Left ventricle myocardium inferior (tissue), 1 donor: ENCODE measurements at regions not wholly inside any gene's neighbourhood (a gene's known extent, or its start where the extent isn't known, plus 50 kb on each side); places are given as distances from the start of the nearest gene placed in this dataset.

Source experiments
- DNase-seq: peaks from one replicate; pipeline ENCODE4 v3.0.0-alpha.2; 2020
- H3K27ac ChIP-seq: fragments of 200-600 bp; replicated peaks from 2 replicates; pipeline ENCODE4 v1.8.0; 2021
- H3K27me3 ChIP-seq: fragments of 200-600 bp; 2 replicates; pipeline ENCODE4 v1.8.0; 2021; ENCODE audit warnings: low read depth
- H3K36me3 ChIP-seq: fragments of 200-600 bp; 2 replicates; pipeline ENCODE4 v1.8.0; 2021
- H3K4me1 ChIP-seq: fragments of 200-600 bp; 2 replicates; pipeline ENCODE4 v1.8.0; 2021
- H3K4me3 ChIP-seq: fragments of 200-600 bp; 2 replicates; pipeline ENCODE4 v1.8.0; 2021; ENCODE audit warnings: mild to moderate bottlenecking, moderate library complexity
- H3K9me3 ChIP-seq: fragments of 200-600 bp; replicated peaks from 2 replicates; pipeline ENCODE4 v1.8.0; 2021
- CTCF ChIP-seq: fragments of 200-600 bp; IDR thresholded peaks from 2 replicates; pipeline ENCODE4 v1.8.0; 2021; ENCODE audit warnings: antibody characterized with exemption, mild to moderate bottlenecking, borderline replicate concordance
- intact Hi-C: fragments of 100-400 bp; cut with micrococcal nuclease; formaldehyde crosslinking; loops from one replicate; pipeline ENCODE4 v1.11.0; 2022
- donor health status: DM: no; HTN: yes; CAD: no; lungs with severe emphysema.

DNA sequence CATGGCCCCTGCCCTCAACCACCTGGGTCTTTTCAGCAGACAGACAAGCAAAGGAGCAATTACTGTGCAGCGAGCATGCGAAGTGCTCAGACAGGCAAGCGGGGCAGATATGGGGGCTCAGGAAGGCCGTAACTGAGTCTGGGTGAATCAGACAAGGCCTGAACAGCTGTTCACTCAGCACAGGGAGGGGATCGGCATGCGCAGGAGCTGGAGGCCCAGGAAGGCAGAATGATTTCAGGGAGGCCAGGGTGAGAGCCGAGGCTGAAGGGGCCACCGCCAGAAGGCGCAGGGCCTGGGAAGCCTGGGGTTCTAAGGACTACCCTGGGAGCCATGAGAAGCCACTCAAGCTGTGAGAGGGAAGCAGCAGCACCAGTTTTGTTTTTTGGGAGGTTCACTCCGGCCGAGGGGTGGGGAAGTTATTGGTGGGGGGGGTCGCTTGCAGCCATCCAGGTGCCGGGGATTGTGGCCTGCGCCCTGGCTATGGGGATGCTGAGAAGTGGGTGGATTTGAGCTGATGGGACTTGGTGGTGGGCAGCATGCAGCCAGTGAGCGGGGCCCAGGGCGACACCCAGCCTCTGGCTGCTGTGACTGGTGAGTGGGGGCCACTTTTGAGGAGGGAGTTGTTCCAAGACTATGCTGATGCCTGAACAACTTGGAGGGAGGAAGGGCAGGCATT is 132.2 kb downstream of the TSN start:
- Histone ChIP-seq H3K27me3 (no peaks in the 10 kb centered on the region), H3K36me3 (no peaks in the 10 kb centered on the region), H3K4me3 (no peak overlapping the region), H3K9me3 (no peaks in the 10 kb centered on the region), H3K27ac (no peak overlapping the region), H3K4me1 (no peaks in the 10 kb centered on the region)
- no peak for DNase-seq
- no peak for TF ChIP-seq CTCF
- intact Hi-C loops: no loop called here

DNA sequence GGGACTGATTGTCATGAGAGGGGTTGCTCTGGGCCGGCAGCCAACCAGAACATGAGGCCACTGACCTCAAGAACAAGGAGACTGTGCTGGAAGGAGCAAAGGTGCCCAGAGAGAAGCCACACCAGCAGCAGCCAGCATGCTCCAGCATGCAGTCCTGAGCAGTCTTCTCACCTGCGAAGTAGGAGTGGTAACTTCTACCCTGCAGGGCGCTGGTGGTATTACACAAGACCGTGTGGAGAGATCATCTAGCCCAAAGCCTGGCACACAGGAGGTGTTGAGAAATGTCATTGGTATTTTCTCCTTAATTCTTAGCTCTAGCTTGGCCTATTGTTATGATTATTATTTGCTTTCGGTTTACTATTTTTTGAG is 132.7 kb downstream of the TSN start:
- H3K36me3 ChIP-seq: no peaks in the 10 kb centered on the region
- H3K27me3 ChIP-seq: no peaks in the 10 kb centered on the region

DNA sequence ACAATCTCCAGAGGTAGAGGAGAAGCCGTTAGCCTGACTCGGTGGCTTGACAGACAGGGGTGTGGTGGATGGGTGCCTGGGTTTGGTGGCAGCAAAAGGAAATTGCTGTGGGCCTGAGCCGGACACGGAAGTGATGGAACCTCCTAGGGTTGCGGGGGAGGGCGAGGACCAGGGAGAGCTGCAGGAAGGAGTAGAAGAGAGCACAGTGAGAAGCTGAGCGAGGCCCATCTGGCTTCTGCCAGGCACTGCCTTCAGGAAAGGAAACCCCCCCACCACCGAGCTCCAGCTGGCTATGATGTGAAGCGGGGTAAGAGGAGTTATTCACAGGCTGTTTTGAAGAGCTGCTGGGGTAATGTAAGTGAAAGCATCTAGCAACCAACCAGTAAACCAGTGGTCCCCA is 134.6 kb downstream of the TSN start:
- Histone ChIP-seq H3K27me3 (no peaks in the 10 kb centered on the region), H3K27ac (no peak overlapping the region), H3K9me3 (no peaks in the 10 kb centered on the region), H3K36me3 (no peaks in the 10 kb centered on the region), H3K4me1 (no peaks in the 10 kb centered on the region), H3K4me3 (no peak overlapping the region)
- intact Hi-C loops: no loop called here
- TF ChIP-seq CTCF: no peak
- DNase-seq: no peak

More for the DNA sequence above, 132.7 kb downstream of the TSN start:
- TF ChIP-seq CTCF: peak; percentile 30
- Histone ChIP-seq H3K27ac (no peak overlapping the region), H3K9me3 (no peaks in the 10 kb centered on the region), H3K4me3 (no peak overlapping the region), H3K4me1 (no peaks in the 10 kb centered on the region)
- intact Hi-C loops: no loop called here
- no peak for DNase-seq

DNA sequence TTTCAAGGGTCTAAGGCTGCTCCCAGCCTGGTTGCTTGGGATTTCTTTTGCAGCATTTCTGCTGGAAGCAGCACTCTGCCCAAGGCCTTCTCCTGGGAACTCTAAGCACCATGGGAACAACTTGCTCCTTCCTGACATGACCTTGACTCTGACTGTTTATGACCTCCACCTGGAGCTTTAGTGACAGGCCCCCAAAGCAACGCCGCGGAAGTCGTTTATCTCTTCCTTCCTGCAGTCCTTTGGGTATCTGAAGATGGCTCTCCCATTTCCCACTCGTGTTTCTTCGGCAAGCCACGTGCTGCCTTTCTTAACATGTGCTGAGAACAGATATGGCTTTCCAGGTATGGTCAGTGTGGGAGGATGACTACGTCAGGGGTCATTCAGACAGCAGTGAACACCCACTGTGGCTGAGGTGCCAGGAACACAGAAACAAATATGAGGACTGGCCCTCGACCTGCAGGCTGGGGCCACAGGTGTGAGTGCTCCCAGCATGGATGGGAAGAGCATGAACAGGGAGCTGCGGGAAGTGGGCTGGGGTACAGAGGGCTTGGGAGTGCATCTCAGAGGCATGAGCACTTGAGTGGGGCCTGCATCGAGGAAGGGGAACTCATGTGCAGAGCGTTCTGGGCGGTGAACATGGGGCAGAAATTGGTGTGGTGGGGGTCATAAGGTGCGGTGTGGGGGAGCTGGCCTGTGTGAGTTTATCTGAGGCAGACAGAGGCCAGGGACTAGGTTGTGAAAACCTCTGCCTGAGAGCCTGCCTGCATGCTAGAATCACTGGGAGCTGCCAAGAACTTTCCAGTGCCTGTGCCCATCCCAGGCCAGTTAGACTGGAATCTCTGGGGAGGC is 140.5 kb downstream of the TSN start:
- peaks cover 5% of the 10 kb centered on the region for H3K27me3 ChIP-seq
- TF ChIP-seq CTCF: no peak
- no peaks in the 10 kb centered on the region for H3K36me3 ChIP-seq
- no peak for DNase-seq
- H3K4me3 ChIP-seq: no peak overlapping the region
- H3K9me3 ChIP-seq: no peaks in the 10 kb centered on the region
- no peaks in the 10 kb centered on the region for H3K4me1 ChIP-seq
- intact Hi-C loops: no loop called here
- H3K27ac ChIP-seq: no peak overlapping the region

- H3K27ac ChIP-seq: no peak overlapping the region
- H3K27me3 ChIP-seq: peaks cover 15% of the 10 kb centered on the region
- no peaks in the 10 kb centered on the region for H3K4me1 ChIP-seq
- intact Hi-C loops: no loop called here
- no peak overlapping the region for H3K4me3 ChIP-seq
- no peak for DNase-seq
- H3K9me3 ChIP-seq: no peaks in the 10 kb centered on the region
- peak; percentile 26 for TF ChIP-seq CTCF
- H3K36me3 ChIP-seq: no peaks in the 10 kb centered on the region
Observed at GRCh38 chr2:121897335-121897970, 142.0 kb downstream of the TSN start.
